Activated CD4-positive, alpha-beta T cell treated with anti-CD3 and anti-CD28 coated beads, Interleukin-2, Interleukin-6, amounts not matched to agents 100 ng/mL and 50 ng/mL, durations not matched to agents 16 hours and 8 hours (primary cell): ENCODE measurements at regions not wholly inside any gene's neighbourhood (a gene's known extent, or its start where the extent isn't known, plus 50 kb on each side); places are given as distances from the start of the nearest gene placed in this dataset.

Source experiments
- DNase-seq: peaks from one replicate; pipeline ENCODE4 v3.0.0-alpha.2; 2020

DNA sequence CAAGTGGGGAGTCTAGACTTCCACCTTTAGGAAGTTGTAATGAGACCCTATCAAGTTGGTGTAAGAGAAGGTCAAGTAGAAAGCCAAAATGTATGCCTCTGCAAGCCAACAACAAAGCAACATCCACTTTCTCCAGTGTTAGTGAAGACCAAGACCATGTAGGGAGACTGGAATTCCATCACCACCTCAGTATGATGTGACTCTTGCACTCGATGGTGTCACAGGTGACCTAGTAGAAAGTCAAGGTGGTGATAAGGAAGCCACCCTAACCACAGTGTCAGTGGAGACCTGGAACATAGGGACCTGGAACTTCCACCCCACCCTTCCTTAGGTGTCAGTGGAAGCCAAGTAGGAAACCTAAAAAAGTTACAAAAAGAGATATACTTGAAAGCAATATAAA lies 278.1 kb upstream of the KCNMB2 start:
- DNase-seq = no peak

DNA sequence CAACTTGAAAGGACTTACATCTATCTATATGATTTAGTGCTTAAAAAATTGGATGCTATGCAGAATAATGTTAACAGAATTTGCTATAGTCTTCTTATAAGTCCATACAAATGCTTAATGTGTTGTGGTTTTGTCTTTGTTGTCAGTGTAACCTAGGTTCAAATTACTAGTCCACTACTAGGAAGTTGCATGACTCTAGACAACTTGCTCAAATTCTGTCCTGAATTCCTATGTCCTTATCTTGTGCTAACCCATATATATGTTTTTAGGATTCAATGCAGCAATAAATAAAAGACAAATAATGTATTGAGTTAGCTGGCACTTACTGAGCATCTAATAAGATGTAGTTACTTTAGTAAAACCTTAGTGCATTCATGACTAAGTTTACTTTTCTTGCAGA lies 276.5 kb upstream of the KCNMB2 start:
- no peak for DNase-seq

DNA sequence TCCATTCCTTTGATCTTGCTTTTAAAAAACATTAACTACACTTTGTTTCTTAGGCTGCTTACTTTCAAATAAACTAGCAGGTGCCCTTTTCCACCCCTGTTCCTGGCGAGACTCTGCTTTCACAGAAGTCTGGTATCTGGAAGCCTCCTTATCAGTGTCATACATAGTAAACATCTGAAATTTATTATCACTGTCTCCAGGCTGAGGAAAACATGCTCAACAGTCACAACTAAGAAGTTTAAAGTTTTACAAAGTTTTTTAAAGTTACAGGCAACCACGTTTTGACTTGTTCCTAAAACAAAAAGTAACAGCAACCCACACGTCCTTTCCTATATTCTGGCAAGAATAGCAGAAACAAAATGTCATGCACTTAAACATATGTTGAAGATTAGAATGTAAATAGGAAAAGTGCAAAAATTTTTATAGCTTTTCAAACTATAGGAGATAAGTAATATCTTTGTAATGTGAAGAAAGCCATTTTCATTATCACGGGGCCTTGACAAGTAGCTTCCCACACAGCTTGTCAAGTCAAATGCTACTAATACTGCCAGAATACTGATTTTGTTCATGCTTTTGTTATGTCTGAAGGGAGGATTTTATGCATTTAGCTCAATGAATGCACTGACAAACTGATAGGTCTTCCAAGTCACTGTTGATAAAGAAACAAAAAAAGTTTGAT lies 275.2 kb upstream of the KCNMB2 start:
- DNase-seq = no peak

DNA sequence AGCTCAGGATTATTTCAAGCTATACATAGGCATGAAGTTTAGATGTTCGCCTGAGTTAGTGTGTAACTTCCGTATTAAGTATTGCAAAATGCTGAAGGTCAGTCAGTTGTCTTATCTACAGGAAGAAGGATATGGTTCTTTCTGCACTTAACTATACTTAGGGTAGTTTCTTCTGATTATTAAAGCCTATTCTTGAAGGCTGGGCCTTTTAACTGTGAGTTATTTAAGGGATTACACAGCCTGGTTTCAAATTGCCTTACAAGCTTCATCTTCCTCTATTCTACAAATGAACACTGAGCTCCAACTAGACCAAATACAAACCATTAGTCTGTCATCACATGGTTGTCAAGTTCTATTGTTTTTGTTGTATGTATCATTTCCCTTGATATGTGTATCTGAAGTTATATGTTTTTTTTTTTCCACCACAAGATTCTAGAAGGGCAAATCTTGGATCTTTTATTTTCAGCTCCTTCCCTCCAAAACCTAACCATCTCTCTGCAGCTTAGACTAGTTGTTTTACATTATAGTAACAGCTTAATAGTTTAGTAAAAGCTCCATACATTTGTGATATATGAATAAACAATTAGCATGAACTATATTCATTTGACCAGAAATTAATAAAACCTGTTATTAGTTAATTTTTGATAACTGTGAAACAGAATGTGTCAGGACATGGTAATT lies 272.9 kb upstream of the KCNMB2 start:
- no peak for DNase-seq

DNA sequence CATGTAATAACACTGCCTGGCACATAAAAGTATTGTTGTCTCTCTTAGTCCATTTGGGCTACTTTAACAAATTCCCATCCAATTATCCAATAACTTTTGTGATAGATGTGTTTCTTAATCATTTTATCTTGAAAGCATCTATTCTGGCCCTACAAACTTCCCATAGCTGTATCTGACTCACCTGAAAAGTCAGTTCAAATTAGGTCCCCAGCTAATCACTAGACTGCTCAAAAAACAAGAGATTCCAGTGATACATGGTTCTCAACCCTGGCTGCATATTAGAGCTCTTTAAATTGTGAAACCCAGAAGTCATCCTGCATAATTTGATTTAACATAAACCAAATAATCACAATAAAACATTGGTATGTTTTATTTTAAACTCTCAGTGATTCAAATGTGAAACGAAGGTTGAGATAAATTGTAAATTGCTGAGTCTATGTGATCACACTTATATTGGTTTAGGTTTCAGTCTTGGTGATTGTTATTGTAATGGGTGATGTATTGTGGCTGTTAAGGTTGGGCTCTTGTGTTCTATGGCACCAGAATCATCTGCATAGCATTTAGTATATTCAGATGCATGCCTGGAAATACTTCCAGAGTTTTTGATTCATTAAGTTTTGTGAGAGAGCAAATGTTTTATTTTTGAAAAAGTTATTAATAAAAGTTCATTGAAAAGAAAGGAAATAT lies 268.9 kb upstream of the KCNMB2 start:
- no peak for DNase-seq

DNA sequence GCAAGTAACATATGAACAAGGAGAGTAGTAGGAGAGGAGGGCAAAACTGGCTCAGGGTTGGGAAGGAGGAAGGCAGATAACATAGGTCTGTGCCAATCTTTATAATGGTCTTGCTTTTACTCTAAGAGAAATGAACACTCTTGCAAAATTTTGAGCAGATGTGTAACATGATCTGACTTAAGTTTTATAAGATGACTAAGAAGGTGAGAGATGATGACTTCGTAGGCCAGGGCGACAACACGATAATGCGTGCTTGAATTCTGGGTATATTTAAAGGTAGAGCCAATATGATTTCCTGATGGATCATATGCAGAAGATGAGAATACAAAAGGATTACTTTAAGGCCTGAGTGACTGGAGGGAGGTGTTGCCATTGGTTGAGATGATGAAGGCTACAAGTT lies 265.4 kb upstream of the KCNMB2 start:
- DNase-seq = no peak

DNA sequence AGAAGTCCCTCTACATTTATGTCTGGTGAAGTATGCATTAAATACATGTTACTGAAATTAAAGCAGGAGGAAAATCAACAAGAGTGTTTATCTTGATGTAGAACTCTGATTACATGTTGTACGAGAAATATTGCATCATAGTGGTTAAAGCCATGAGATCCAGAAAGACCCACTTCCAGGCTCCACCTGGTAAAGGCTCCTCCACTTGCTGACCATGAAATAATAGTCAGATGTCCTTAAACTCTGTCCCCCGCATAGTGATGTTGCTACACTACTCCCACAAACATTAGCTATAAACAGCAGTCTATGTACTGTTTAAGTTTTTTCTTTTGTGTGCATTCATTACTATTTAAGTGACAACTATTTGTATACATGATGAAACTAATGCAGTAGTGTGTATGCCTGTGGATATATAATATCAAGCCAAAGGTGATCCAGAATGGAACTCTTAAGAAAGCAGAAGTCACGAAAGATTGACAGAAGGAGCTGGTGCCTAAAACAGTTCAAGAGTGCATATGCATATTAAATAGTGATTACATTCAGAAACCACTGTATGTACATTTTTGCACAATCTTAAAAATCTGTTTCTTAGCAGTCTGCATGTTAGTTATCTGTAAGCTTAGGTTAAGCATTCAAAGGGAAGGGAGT lies 264.4 kb upstream of the KCNMB2 start:
- no peak for DNase-seq

DNA sequence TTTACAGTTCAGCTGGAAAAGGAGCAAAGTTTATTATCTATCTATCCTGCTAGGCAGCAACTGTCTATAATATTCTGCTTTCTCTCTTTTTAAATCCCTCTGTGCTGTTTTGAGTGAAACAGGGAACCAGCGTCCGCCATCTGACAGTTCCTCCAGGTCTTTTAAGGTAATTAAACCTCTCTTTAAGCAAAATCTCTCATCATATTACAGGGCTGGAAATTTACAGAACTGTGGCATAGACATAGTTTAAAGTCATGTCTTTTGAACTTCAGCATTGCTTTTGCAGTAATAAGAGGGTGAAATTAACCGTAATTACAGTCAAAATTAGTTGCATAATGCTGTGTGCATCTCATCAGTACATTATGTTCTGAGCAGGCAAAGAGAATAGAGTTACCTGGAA lies 263.4 kb upstream of the KCNMB2 start:
- DNase-seq = no peak

DNA sequence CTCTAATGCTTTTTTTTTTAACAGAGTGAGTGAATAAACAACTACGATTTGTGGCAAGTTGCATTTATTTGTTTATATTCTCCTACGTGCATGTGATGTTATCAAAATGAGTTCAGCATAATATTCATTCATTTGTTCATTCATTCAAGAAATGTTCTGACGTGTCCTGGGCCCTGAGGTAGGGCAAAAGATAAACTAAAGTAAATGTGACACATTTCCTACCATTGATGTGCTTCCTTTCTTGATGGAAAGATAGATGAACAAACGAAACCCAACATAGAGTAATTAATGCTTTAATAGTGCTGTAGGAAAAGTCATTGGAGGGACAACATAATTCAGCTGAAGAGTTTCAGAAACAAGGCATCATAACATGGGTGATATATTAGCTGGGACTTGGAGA lies 261.5 kb upstream of the KCNMB2 start:
- DNase-seq = no peak

DNA sequence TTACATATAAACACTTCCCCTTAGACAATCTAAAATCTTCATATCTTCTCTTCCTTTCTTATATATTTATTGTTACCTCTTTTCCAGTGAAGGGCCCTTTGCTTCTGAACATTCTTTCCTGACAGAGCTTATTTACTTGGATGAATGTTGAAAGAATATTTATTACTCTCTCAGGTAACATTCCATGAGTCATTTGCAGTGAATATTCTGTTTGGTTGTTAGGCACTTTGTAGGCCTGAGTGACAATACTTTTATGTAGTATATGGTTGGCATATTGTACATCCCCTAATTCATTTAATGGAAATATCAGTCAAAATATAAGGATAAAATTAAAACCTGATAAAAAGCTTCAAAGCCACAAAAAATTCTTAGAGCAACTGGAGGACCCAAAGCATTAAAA lies 260.9 kb upstream of the KCNMB2 start:
- no peak for DNase-seq

DNA sequence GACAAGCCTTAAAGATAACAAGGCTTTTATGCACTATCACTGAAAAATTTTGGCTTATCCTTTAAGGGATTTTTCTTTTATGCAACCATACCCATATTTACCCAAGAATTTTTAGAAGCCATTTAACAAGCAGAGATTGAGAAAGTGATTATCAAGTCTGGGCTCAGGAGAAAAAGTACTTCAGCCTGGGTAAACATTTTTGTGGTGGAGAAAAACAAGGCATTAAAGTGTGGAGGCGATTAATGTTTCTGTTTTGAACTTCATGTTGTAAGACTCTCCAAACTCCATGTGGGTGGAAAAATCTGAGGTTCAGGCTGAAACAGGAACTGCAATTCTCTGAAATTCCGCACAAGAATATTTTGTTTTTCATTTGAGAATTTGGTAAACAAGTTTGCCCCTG lies 260.4 kb upstream of the KCNMB2 start:
- no peak for DNase-seq

DNA sequence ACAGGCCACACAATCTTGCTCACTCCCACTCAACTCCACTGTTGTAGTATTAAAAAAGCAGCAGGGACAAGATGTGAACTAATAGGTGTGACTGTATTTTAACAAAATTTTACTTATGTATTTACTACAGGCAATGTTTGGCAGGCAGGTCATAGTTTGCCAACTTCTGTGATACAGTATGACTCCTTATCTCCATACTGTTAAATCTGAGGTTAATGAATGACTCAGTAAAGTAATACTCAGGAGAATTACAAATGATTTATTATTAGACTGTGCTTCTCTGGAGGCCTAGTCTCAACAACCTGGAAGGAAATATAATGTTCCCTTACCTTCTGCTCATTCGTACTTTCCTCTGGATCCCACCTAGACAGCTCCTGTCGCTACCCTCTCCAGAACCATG lies 258.6 kb upstream of the KCNMB2 start:
- DNase-seq = no peak

DNA sequence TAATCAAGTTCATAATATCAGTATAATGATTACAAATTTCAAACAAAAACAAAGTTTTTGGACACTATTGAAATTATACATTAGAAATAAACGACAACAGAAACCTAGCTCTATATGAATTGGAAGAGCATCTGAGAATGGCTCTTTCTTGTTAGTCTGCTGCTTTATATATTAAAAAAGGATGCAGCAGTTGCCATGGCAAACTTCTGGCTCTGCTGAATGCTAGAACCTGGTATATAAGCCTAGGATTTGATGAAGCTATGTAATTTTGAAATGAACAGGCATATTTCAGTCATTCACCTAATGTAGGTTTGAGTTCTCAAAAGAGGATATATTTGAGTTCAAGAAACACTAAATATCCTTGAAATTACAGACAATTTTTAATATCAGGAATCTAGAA lies 252.7 kb upstream of the KCNMB2 start:
- no peak for DNase-seq

DNA sequence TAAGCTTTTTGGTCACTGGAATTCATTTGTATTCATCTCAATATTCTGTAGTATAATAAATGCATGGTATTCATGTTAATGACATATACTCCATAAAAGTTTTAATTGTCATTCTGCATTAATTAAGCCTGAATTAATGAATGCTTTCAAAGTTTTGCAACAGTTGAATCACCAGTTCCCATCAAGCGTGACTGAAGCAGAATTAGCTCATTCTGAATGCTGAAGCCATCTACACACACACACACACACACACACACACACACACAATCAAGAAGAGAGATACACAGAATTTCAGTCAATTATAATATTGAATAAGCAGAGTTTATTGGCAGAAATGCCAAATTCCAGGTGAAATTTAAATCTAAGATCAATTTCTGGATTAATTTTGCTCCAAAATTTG lies 252.1 kb upstream of the KCNMB2 start:
- no peak for DNase-seq

DNA sequence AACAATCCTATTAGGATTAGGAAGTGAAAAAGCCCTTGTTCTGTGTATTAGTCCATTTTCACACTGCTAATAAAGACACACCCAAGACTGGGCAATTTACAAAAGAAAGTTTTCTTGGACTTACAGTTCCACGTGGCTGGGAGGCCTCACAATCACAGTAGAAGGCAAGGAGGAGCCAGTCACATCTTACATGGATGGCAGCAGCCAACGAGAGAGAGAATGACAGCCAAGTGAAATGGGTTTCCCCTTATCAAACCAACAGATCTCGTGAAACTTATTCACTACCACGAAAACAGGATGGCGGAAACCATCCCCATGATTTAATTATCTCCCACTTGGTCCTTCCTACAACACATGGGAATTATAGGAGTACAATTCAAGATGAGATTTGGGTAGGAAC lies 248.2 kb upstream of the KCNMB2 start:
- DNase-seq = no peak

DNA sequence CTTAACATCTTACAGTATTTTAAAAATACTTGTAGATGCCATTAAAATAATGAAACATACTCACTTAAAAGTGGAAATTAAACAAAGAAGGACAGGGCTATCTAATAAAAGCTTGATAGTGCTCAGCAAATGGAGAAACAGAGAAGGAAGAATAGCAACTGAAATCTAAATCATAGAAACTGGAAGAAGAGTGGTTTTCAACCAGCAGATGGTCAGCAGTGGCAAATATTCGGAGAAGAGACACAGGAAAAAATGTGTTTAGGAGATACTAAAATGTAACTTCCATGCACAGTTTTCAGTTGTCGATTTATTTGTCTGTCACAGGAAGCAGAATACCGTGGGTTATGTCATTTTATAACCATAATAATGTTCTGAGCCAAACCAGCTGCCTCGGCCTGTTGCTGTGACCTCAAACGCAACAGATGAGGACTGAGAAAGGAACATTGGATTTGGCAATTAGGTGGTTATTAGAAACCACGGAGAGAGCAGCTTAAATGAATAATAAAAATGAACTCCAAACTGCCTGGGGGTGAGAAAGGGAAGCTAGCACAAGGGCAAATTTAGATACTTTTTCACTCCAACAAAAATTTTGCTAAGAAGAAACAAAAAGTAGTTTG lies 246.6 kb upstream of the KCNMB2 start:
- DNase-seq = no peak

DNA sequence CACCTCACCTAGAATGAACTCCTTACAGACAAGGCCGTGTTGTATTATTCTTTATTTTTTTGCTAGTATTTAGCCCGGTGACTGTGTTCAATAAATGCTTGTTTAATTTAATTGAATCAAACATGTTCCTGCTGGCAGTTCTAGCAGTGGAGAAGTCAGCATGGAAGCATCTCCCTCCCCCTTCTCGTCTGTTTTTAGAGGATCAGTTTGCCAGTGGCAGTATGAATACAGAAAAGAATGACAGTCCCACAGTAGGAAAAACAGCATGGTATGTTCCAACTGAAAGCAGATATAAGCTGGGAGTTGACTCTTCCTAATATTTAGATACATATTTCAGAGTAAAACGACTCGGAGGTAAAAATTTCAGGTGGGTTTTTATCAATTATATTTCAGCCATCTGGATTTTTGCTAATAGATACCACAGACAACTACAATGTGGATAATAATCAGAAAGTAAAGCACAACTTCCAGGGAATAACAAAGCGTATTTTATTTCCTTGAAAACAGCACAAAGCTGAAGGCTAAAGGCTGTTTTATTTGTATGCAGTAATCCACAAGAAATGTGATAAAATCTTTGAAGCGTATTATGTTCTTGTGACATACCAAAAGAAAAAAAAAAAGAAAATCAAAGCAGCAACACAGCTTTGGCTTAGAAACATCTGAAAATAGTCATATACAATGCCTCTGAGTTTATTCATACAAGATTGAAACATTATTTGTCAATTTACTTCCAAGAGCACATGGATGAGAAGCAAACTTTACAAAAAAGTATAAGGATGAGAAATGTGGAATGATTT lies 244.5 kb upstream of the KCNMB2 start:
- DNase-seq = no peak

DNA sequence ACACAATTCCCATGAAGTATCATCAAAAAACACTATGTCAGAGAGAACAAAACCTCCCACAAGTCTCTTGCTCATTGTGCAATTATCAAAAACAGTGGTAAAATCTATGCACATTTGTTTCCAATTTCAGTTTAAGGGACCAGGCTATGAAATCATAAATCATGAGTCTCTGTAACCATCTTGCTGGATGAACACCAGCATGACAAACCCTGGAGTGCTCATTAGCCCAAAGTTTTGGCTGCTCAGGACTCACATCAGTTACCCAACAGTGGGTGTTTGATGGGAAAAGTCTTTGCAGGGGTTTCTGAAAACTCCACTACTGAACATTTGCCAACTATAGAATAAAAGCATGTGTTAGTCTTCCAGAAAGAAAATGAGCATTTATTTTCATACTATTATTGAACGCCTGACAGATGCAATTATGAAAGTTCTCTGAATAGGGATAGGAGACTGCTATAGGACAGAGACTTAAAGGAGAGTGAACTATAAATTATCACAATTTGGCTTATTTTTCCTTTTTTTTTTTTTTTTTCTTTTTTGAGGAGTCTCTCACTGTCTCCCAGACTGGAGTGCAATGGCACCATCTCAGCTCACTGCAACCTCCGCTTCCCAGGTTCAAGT lies 240.8 kb upstream of the KCNMB2 start:
- no peak for DNase-seq

DNA sequence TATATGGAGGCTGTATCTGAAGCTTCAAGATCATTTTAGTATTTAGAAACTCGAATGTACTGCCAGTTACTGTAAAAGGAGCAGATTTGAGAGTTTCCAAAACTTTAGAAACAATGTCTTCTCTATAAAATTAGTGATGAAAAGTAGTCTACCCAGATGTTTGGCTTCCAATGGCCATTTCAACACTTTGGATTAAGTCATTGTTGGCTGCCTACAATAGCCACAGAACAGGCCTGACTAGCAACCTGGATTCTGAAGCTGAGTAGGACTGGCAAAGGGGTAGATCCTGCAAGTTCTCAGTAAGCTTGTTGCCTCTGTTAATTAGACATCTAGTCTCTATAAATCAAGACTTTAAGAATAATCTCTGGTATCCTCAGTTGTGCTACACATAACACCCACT lies 239.0 kb upstream of the KCNMB2 start:
- no peak for DNase-seq

DNA sequence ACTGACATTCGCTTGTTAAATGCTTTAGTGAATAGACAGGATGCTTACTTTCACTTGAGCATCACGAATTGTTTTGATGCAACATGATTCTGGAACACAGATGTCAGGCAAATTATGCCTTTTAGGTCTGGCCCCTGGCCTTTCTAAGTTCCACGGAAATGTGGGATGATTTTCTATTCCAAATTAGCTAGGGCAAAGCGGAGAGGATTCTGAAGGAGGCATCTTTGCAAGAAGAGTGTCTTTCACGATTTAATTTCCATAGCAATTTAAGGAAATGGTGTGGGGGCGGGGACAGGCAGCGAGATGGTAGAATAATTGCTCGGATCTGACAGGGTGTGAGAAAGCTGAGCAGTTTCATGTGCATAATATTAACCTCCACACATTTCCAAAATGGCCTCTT lies 238.5 kb upstream of the KCNMB2 start:
- no peak for DNase-seq

DNA sequence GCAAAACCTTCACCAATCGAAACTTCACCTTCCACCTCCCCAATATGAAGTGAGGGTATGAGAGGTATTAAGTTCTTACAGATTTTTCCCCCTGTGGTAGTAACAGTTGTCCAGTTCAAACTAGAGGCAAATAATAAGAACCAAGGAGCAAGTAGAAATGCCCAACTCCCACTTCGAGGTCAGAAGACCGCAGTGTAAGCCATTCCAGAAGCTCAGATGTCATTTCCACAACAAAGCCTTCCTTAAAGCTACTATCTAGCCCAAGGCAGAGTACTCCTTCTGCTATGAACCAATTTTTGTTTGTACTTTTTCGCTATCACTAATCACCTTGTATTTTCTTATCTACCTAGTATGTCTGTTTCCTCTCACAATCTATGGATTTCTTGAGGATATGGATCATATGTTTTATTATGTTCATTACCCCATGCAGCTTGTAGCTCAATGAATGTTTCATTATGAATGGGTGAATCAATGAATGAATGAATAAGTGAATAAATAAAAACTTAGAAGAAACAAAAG lies 235.7 kb upstream of the KCNMB2 start:
- DNase-seq = no peak
